ENCODE measurements at regions not wholly inside any gene's neighbourhood (a gene's known extent, or its start where the extent isn't known, plus 50 kb on each side); places are given as distances from the start of the nearest gene placed in this dataset.

DNA sequence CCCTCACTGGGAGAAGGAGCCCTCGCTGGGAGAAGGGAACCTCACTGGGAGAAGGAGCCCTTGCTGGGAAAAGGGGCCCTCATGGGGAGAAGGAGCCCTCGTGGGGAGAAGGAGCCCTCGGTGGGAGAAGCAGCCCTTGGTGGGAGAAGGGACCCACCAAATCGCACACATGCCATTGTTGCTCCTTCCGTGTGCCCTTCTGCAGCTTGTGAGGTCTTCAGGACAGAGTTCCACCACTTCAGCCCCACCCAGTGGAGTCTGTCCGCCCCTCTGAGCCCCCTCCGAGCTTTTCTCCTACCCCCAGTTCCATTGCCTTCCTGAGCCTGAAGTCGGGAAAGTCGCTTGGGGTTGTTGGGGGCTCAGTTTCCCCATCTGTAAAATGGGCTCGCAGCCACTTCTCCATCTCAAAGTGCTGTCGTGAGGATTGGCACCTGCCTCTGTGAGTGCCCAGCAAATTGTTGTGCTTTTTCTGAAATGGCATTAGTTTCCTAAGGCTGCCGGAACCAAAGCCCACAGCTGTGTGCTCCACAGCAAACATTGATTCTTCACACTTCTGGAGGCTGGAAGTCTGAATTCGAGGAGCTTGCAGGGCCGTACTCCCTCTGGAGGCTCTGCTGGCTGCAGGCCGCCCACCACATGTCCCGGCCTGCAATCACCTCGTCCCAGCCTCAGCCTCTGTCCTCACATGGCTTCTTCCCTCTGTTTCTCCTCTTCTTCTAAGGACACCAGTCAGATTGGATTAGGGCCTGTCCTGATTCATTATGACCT lies 124.7 kb upstream of the PMEPA1 start:
- TF ChIP-seq, protein P1, sequence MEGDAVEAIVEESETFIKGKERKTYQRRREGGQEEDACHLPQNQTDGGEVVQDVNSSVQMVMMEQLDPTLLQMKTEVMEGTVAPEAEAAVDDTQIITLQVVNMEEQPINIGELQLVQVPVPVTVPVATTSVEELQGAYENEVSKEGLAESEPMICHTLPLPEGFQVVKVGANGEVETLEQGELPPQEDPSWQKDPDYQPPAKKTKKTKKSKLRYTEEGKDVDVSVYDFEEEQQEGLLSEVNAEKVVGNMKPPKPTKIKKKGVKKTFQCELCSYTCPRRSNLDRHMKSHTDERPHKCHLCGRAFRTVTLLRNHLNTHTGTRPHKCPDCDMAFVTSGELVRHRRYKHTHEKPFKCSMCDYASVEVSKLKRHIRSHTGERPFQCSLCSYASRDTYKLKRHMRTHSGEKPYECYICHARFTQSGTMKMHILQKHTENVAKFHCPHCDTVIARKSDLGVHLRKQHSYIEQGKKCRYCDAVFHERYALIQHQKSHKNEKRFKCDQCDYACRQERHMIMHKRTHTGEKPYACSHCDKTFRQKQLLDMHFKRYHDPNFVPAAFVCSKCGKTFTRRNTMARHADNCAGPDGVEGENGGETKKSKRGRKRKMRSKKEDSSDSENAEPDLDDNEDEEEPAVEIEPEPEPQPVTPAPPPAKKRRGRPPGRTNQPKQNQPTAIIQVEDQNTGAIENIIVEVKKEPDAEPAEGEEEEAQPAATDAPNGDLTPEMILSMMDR (IDR thresholded peaks at IDR 0.05; ENCODE audit: insufficient read depth, low read depth, low read length, missing control alignments): no peak
- H3K4me3 ChIP-seq (ENCODE audit: low read length): no peak overlapping the region
- peak; percentile 13 for DNase-seq (ENCODE audit: low read depth)

- no peak for DNase-seq (ENCODE audit: low read depth)
- no peak overlapping the region for H3K4me3 ChIP-seq (ENCODE audit: low read length)
- TF ChIP-seq, protein P1 (IDR thresholded peaks at IDR 0.05; ENCODE audit: insufficient read depth, low read depth, low read length, missing control alignments): no peak
These were observed 122.3 kb upstream of the PMEPA1 start for GRCh38 chr20:57831993-57832585.

DNA sequence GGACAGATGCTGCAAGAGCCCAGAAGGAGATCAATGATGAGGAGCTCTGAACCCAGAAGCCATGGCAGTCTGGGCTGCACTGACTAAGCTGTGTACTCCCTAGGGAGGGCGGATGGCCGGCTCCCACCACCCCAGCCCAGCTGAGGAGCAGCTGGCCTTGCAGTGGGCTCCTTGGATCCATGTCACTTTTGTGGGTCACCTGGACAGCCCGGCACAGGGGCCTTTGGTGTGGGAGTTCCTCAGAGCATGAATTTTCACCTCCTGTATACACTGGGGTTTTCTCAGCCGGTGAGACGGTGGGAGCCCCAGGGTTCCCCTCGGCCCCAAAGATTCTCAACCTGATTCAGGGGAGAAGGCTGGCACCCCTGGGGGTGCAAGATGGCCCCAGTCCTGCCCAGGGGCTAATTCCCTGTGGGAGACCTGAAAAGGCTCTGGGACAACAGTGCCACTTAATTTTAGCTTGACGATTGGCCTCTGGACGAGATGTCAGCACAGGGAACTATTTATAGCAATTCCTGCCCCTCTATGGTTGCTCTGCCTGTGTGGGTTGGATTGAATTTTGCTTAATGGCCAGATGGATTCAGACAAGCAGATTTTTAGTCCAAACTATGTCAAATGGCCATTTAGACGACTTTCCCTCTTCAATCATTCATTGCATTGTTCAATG lies 121.6 kb upstream of the PMEPA1 start:
- no peak for DNase-seq (ENCODE audit: low read depth)
- H3K4me3 ChIP-seq (ENCODE audit: low read length): no peak overlapping the region
- TF ChIP-seq, protein P1 (IDR thresholded peaks at IDR 0.05; ENCODE audit: insufficient read depth, low read depth, low read length, missing control alignments): no peak

DNA sequence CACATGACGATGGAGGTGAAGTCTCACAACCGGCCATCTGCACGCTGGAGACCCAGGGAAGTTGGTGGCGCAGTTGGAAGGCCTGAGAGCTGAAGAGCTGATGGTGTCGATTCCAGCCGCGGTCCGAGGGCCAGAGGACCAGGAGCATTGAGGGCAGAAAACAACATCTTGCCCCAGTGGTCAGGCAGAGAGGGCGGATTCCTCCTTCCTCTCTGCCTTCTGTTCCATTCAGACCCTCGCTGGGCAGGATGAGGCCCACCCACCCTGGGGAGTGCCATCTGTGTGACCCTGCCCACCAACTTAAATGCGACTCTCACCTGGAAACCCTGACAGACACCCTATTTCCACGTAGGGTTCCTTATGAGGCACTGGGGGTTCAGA lies 120.7 kb upstream of the PMEPA1 start:
- H3K4me3 ChIP-seq (ENCODE audit: low read length): no peak overlapping the region
- TF ChIP-seq, protein P1 (IDR thresholded peaks at IDR 0.05; ENCODE audit: insufficient read depth, low read depth, low read length, missing control alignments): no peak
- DNase-seq (ENCODE audit: low read depth): no peak

GRCh38 chr20:57829805-57830514 lies 120.1 kb upstream of the PMEPA1 start:
- H3K4me3 ChIP-seq (ENCODE audit: low read length): no peak overlapping the region
- DNase-seq (ENCODE audit: low read depth): no peak
- TF ChIP-seq, protein P1 (IDR thresholded peaks at IDR 0.05; ENCODE audit: insufficient read depth, low read depth, low read length, missing control alignments): no peak

DNA sequence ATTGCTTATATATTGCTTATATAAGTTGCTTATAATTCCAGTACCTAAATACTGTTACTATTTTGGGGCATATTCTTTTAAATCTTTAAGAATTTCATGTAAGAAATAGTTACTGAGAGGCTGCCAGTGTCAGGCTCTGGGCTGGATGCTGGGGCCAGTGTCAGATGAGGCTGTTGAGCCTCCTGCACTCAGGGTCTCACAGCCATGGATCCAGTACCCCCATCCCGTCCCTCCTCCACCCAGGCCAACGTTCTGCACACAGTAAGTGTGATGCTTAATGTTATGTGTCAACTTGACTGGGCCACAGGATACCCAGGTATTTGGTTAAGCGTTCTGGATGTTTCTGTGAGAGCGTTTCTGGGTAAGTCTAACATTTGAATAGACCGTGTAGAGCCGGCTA lies 119.5 kb upstream of the PMEPA1 start:
- no peak overlapping the region for H3K4me3 ChIP-seq (ENCODE audit: low read length)
- no peak for DNase-seq (ENCODE audit: low read depth)
- TF ChIP-seq, protein P1 (IDR thresholded peaks at IDR 0.05; ENCODE audit: insufficient read depth, low read depth, low read length, missing control alignments): no peak
